ENCODE measurements at regions not wholly inside any gene's neighbourhood (a gene's known extent, or its start where the extent isn't known, plus 50 kb on each side); places are given as distances from the start of the nearest gene placed in this dataset.

- no peak for TF ChIP-seq ZFX (IDR thresholded peaks at IDR 0.05; ENCODE audit: borderline replicate concordance)
- TF ChIP-seq CTCF (IDR thresholded peaks at IDR 0.05), result no peak
These were observed 60.3 kb upstream of the PJA2 start for GRCh38 chr5:109469896-109470662.

GRCh38 chr5:109468737-109469420 lies 59.1 kb upstream of the PJA2 start:
- TF ChIP-seq ZFX (IDR thresholded peaks at IDR 0.05; ENCODE audit: borderline replicate concordance) (no peak), CTCF (IDR thresholded peaks at IDR 0.05) (peak; percentile 92)
- no peak overlapping the region for H3K27ac ChIP-seq

More at GRCh38 chr5:109469896-109470662, 60.3 kb upstream of the PJA2 start:
- no peak overlapping the region for H3K27ac ChIP-seq

DNA sequence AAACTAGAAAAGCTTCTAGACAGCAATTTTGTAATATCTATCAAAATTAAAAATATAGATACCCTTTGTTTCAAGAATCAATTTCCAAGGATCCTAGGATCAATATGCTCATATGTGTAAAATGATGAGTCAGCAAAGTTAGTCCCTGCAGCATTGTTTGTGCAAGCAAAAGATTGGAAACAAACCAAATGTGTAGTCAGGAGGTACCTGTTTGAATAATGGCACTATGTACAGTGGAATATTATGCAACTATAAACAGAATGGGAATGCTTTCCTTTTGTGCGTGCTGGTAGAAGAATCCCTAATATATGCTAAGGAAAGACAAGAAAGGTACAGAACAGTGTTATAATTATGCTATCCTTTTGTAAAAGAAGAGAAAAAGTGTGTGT lies 58.5 kb upstream of the PJA2 start:
- TF ChIP-seq ZFX (IDR thresholded peaks at IDR 0.05; ENCODE audit: borderline replicate concordance), result no peak
- TF ChIP-seq CTCF (IDR thresholded peaks at IDR 0.05), result no peak
- H3K27ac ChIP-seq, result no peak overlapping the region

GRCh38 chr5:109467058-109467457 lies 57.3 kb upstream of the PJA2 start:
- TF ChIP-seq CTCF (IDR thresholded peaks at IDR 0.05), result no peak
- TF ChIP-seq ZFX (IDR thresholded peaks at IDR 0.05; ENCODE audit: borderline replicate concordance), result no peak
- H3K27ac ChIP-seq, result no peak overlapping the region
